ENCODE measurements at regions not wholly inside any gene's neighbourhood (a gene's known extent, or its start where the extent isn't known, plus 50 kb on each side); places are given as distances from the start of the nearest gene placed in this dataset.

DNA sequence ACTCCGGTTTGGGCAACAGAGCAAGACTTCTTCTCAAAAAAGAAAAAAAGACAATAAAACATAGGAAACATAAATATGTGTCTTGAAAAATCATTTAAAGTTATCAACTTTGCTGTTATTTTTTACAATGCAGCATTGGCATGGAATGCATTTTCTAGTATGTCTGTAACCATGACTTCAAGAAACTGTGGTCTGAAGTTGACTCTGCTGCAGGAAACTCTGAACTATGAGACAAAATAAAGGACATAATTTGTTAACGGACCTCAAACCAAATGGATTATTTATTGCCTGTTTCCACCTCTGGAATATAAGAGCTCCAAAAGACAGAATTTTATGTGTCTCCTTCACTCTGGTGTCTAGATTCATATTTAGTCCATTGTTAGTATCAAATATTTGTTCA lies 79.1 kb downstream of the TRIB2 start:
- DNase-seq (ENCODE audit: low read depth in 2 of 3, low spot score in 2 of 3): no peak

DNA sequence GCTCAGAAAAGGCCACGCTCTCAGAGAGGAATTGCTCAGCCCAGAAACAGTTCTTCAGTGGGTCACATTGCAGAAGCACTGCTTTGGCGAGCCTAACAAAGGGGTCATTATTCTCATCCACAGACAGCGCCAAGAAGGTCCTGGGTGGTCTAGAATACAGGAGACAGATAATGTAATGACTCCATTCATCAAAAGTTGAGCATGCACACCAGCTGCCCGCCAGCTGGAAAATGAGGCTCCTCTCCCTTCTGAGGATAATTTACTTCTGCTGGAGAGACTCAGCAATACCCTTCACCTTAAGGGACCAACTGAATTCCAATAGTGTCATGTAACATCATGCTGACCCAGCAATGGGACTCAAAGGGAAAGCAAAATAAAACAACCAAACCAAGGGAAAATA lies 79.9 kb downstream of the TRIB2 start:
- DNase-seq (ENCODE audit: low read depth in 2 of 3, low spot score in 2 of 3): no peak

GRCh38 chr2:12797815-12798214 lies 81.1 kb downstream of the TRIB2 start:
- no peak for DNase-seq (ENCODE audit: low read depth in 2 of 3, low spot score in 2 of 3)

DNA sequence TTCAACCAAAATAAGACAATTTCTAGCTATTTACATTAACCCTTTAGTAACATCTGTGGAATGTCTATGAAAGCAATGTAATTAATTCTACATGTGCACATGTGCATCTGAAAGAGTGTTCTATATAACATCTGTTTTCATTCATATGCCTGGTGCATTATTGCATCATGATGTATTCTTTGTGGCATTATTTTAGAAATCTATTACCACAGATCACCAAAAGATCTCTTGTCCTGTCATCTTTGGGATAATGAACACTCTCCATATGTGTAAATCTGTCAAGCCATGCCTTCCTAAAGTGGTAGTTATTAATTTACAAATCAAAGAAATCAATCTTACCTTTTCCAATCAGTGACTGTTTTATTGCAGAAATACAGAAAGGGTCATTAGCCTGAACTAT lies 86.9 kb downstream of the TRIB2 start:
- no peak for DNase-seq (ENCODE audit: low read depth in 2 of 3, low spot score in 2 of 3)

DNA sequence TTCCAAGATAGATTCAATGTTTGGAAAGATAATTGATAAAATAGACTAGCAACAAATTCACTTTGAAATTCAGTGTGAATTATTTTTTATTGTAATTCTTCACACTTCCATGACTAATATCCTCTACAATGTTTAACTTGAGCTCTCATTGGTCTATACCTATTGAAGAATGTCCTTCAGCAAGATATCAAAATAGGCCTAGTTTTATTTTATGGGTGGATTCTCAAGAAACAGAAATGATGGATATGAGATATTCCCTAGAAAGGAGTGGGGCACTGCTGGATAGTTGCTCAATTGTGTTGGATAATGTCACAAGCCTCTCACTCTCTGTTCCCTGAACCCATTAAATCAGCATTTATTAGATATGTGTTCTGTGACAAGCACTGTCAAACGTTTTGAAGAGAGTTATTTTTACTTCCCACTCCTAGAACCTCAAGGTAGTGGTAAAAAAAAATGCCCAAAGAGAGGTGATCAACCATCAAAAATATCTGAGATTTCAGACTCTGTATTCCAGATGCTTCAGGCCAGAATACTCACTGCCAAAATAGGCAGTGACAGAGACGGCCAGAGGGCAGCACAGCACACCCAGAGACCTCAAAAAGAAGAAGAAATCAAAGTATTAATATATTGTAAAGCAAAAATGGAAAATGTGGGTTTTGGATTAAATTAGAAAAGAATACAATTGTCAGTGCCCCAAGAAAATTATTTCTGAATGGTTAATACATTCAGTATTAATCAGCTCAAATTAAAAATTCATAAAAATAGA lies 87.5 kb downstream of the TRIB2 start:
- no peak for DNase-seq (ENCODE audit: low read depth in 2 of 3, low spot score in 2 of 3)

GRCh38 chr2:12805033-12805432 lies 88.3 kb downstream of the TRIB2 start:
- DNase-seq (ENCODE audit: low read depth in 2 of 3, low spot score in 2 of 3): no peak

DNA sequence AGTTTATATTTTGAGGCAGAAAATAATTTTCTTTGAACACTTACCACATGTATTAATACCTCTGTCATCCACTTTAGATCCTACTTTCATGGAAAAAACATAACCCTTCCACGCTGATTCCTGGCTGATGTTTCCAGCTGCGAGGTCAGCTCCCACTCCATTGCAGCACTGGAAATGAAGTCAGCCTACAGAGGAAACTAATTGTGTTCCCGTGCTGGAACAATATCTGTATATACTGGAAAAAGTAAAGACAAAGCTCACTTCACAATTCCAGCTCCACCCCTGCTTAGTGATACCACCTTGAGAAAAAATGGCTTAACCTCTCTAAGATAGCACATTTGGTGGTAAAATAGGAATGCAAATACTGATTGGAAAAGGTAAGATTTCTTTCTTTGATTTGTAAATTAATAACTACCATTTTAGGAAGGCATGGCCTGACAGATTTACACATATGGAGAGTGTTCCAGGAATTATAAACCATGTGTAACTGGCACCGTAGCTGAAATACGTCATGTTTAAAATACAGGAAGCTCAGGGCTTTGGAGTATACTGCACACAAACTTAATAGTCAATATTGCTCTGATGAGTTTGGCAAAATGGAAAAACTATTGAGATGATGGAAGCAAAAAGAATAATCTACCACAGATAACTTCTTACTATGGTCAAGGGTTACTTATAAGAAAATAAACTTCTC lies 90.0 kb downstream of the TRIB2 start:
- no peak for DNase-seq (ENCODE audit: low read depth in 2 of 3, low spot score in 2 of 3)

- DNase-seq (ENCODE audit: low read depth in 2 of 3, low spot score in 2 of 3): no peak
These were observed 91.4 kb downstream of the TRIB2 start for GRCh38 chr2:12807907-12808810.

DNA sequence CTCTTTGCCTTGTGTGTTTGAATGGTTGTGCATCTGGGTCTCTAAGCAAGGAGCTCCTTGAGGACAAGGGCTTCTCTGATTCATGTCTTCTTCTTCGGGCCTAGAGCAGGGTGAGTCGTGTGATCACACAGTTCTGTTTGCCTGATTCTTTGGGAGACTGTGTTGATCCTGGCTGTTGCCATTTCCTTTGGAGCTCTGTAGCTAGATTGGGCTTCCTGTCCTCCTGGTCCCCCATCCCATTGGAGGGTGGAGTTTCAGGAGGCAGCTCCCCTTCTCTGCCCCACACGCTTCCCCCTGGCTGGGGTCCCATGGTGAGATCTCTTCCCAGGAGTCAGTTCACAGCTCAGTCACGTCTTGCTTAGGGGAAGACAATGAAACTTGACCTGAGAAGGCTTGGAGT lies 92.8 kb downstream of the TRIB2 start:
- no peak for DNase-seq (ENCODE audit: low read depth in 2 of 3, low spot score in 2 of 3)

GRCh38 chr2:12811916-12812315 lies 95.2 kb downstream of the TRIB2 start:
- no peak for DNase-seq (ENCODE audit: low read depth in 2 of 3, low spot score in 2 of 3)

DNA sequence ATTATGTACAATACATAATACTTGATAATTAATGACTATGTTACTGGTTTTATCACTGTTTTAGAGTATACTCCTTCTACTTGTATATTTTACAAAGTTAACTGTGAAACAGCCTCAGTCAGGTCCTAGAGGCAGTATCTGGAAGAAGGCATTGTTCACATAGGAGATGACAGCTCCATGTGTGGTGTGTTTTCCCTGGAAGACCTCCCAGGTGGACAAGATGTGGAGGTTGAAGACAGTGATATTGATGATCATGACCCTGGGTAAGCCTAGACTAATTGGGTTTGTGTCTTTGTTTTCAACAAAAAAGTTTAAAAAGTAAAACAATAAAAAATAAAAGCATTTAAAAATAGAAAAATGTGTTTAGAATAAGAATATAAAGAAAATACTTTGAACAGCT lies 96.4 kb downstream of the TRIB2 start:
- DNase-seq (ENCODE audit: low read depth in 2 of 3, low spot score in 2 of 3): no peak

- no peak for DNase-seq (ENCODE audit: low read depth in 2 of 3, low spot score in 2 of 3)
These were observed 99.9 kb downstream of the TRIB2 start for GRCh38 chr2:12816379-12817306.

GRCh38 chr2:12817870-12818269 lies 101.1 kb downstream of the TRIB2 start:
- no peak for DNase-seq (ENCODE audit: low read depth in 2 of 3, low spot score in 2 of 3)

DNA sequence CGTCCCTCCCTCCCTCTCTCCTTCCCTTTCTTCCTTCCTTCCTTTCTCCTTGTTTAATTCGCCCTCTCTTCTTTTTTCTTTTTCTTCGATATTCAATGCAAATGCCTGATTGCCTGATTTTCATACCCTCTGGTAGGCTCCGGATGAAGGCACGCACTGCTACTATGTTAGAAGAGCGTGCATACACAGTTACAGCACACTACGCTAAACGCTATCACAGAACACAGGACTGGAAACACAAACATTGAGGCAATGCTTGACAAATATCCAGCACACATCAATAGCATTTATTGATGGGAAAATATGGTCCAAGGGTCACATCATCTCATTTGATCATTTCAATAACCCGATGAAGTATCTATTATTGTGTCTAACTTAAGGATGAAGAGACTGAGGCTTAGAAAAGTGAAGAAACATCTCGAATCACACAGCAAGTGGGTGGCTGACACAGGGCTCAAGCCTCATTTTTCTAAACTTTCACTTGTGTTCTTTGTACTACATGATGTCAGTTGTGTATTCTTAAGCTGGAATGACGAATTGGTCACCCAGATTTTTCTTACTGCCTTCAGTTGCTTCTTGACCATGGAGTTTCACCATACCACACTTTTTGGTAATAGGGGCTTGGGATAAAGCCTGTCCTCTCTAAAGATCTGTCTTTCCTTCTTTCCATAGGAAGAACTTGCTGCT lies 101.8 kb downstream of the TRIB2 start:
- no peak for DNase-seq (ENCODE audit: low read depth in 2 of 3, low spot score in 2 of 3)

- no peak for DNase-seq (ENCODE audit: low read depth in 2 of 3, low spot score in 2 of 3)
These were observed 102.4 kb downstream of the TRIB2 start for GRCh38 chr2:12819103-12819475.

DNA sequence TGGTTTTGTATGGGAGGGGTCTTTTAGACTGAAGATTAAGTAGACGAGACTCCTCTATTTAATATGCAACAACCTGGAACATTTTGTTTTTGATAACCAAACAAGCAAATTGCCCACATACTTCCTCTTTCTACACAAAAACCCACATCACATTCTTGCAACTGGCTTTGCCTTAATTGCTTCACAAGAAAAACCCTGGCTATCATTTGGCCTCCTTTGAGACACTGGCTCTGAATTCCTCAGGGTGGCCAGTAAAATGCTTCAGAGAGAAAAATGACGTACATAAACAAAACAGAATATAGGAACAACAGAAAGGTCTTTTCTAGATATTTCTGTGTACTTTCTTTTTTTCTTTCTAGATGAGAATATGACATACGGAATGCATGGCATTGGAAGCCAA lies 103.0 kb downstream of the TRIB2 start:
- no peak for DNase-seq (ENCODE audit: low read depth in 2 of 3, low spot score in 2 of 3)

DNA sequence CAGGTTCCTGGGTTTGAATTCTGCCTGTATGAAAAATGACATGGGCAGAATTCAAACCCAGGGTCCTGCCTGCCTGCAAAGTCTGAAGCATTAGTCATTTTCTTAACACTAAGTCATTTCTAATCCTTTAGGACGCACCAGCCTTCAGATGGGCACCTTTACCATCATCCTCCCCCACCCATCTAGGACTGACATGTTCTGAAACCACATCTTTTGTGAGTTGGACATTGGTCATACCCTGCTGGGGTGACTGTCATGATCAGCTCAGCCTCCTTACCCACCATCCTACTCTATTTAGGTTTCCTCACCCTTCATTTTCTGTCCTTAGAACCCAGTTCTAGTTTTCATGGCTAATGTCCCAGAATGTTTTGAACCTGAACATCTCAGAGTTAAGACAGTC lies 104.9 kb downstream of the TRIB2 start:
- no peak for DNase-seq (ENCODE audit: low read depth in 2 of 3, low spot score in 2 of 3)

GRCh38 chr2:12824351-12824777 lies 107.6 kb downstream of the TRIB2 start:
- no peak for DNase-seq (ENCODE audit: low read depth in 2 of 3, low spot score in 2 of 3)

DNA sequence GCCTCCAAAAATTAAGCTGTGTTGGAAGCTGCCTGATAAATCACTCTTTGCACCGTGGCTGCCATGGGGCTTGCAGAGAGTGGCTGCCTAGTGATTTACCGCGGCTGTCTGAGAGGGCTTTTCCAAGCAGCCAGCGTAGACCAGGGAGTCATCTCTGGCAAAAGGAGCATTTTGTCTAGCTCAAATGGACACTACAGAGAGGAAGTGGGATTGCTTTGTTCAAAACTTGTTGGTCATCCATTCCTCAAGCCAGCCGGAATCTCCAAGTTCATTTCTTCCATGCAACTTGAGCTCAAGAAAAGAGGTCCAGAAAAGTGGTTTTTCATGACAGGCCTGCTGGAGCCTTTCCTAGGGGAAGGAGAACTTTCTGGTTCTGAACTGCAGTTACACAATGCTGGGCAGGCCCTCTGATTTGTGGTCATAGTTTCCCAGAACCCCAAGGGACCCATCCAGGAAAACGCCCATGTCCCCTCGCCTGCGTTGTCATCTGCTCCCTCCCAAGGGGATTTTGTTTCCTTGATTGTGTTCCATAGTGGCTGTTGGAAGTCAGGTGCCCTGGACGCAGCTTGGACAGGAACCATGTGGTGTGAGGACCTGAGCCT lies 108.1 kb downstream of the TRIB2 start:
- no peak for DNase-seq (ENCODE audit: low read depth in 2 of 3, low spot score in 2 of 3)

DNA sequence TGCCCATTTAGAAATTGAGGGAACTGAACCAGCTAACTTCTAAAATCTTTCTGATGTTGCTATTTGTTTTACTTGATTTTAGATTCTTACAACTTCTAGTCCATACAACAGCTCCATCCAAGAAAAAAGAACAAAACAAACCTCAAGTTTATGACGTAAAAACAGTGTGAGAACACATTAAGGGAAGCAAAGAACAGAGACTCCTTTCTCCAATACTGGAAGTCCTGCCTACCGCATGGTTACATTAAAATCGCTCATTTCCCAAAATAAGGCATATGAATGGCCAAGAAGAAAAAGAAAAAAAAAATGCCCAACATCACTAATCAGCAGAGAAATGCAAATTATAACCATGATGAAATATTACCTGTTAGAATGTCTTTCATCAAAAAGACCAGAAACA lies 110.0 kb downstream of the TRIB2 start:
- no peak for DNase-seq (ENCODE audit: low read depth in 2 of 3, low spot score in 2 of 3)
